Upper lobe of right lung (tissue), 1 donor: ENCODE measurements at regions not wholly inside any gene's neighbourhood (a gene's known extent, or its start where the extent isn't known, plus 50 kb on each side); places are given as distances from the start of the nearest gene placed in this dataset.

Experiments used
- ATAC-seq: fragments of 200-7000 bp; cut with Tn5 transposase; one replicate; pipeline ENCODE4 v1.9.1; 2020; ENCODE audit warnings: mild to moderate bottlenecking, moderate library complexity
- DNase-seq: peaks from one replicate; pipeline ENCODE4 v3.0.0-alpha.2; 2020
- H3K27ac ChIP-seq: fragments of 200-600 bp; one replicate; pipeline ENCODE4 v1.8.0; 2022
- H3K27me3 ChIP-seq: fragments of 200-600 bp; one replicate; pipeline ENCODE4 v1.8.0; 2022; ENCODE audit warnings: mild to moderate bottlenecking
- H3K36me3 ChIP-seq: fragments of 200-600 bp; one replicate; pipeline ENCODE4 v1.8.0; 2022
- H3K4me1 ChIP-seq: fragments of 200-600 bp; one replicate; pipeline ENCODE4 v1.8.0; 2022
- H3K4me3 ChIP-seq: fragments of 200-600 bp; one replicate; pipeline ENCODE4 v1.8.0; 2022; ENCODE audit warnings: mild to moderate bottlenecking
- H3K9me3 ChIP-seq: fragments of 200-600 bp; one replicate; pipeline ENCODE4 v1.8.0; 2022
- intact Hi-C: fragments of 100-400 bp; cut with DNase I; formaldehyde crosslinking; loops from one replicate; pipeline ENCODE4 v1.11.0; 2022
- TF ChIP-seq, protein P1 (sequence below): fragments of 200-600 bp; IDR thresholded peaks from one replicate; pipeline ENCODE4 v1.8.0; 2022; ENCODE audit warnings: antibody characterized with exemption
- donor health status: DM: no; HTN: yes; CAD: no; lungs with severe emphysema.

DNA sequence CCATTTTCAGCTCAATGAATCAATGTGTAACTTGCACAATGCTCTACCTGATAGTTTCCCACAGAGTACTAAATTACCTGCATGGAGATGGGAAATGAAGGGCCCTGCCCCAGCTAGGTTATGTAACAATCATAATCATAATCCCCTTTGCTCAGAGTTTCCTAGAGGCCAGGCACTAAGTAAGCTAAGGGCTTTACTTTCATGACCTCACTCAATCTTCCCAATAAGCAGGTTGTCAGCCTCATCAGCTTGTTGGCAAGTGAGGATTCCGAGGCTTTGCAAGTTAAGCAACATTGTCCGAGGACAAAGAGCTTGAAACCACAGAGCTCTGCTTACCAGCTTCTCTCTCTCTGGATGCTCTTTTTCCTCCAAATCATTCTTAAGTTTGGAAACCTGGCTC is 64.1 kb upstream of the NTPCR start:
- intact Hi-C loops = no loop called here
- no peak overlapping the region for H3K4me3 ChIP-seq
- TF ChIP-seq, protein P1, sequence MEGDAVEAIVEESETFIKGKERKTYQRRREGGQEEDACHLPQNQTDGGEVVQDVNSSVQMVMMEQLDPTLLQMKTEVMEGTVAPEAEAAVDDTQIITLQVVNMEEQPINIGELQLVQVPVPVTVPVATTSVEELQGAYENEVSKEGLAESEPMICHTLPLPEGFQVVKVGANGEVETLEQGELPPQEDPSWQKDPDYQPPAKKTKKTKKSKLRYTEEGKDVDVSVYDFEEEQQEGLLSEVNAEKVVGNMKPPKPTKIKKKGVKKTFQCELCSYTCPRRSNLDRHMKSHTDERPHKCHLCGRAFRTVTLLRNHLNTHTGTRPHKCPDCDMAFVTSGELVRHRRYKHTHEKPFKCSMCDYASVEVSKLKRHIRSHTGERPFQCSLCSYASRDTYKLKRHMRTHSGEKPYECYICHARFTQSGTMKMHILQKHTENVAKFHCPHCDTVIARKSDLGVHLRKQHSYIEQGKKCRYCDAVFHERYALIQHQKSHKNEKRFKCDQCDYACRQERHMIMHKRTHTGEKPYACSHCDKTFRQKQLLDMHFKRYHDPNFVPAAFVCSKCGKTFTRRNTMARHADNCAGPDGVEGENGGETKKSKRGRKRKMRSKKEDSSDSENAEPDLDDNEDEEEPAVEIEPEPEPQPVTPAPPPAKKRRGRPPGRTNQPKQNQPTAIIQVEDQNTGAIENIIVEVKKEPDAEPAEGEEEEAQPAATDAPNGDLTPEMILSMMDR = no peak
- H3K27ac ChIP-seq = no peak overlapping the region
- H3K9me3 ChIP-seq = no peaks in the 10 kb centered on the region
- H3K4me1 ChIP-seq = no peaks in the 10 kb centered on the region
- H3K27me3 ChIP-seq = no peaks in the 10 kb centered on the region
- DNase-seq (no peak), ATAC-seq (no peak)
- no peaks in the 10 kb centered on the region for H3K36me3 ChIP-seq

DNA sequence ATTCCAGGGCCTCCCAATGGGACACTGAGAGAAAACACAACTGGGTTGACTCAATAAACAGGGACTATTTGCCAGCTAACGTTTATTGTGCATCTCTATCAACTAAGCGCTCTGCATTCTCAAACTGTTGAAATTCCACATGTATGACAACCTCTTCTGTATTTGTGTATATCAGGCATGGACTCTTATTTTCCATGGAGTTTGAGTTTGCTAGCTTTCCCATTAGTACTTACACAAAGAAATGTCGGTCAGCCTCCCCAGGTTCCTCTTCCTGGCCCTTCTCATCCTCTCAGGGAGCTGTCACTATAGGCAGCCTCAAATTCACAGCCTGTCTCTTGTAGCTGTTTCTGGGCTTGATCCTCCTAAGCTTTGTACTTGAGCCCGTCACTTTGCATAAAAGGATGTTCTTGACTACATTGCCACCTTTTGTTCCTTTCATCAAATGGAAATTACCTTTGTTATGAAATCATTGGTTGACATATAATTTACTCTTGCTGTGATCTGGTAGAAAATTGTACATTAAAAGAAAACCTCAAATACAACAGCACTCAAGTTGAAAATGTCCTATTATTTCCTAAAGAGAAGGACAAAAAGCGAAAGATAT is 60.0 kb upstream of the NTPCR start:
- H3K9me3 ChIP-seq = no peaks in the 10 kb centered on the region
- DNase-seq (no peak), ATAC-seq (no peak)
- intact Hi-C loops = no loop called here
- H3K36me3 ChIP-seq = no peaks in the 10 kb centered on the region
- TF ChIP-seq, protein P1 = no peak
- H3K4me3 ChIP-seq = no peak overlapping the region
- H3K4me1 ChIP-seq = no peaks in the 10 kb centered on the region
- H3K27me3 ChIP-seq = no peaks in the 10 kb centered on the region
- H3K27ac ChIP-seq = no peak overlapping the region

DNA sequence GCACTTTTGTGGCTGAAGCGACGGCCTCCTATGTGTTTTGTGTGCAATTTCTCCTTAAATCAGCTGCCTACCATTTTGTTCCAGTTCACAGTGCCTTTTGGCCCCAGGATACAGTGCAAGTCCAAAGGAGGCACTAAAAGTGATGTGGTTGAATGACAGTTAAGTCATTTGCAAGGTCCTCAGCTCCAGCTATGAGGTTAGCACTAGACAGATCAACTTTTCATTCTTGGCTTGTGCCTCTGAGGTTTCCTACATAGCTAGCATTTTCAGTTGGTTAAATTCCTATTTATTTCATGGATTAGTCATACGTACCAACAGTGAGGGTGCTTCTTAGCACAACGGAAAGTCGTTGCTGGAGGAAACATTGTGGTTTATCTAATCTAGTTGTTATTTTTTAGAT is 59.3 kb upstream of the NTPCR start:
- H3K36me3 ChIP-seq = no peaks in the 10 kb centered on the region

DNA sequence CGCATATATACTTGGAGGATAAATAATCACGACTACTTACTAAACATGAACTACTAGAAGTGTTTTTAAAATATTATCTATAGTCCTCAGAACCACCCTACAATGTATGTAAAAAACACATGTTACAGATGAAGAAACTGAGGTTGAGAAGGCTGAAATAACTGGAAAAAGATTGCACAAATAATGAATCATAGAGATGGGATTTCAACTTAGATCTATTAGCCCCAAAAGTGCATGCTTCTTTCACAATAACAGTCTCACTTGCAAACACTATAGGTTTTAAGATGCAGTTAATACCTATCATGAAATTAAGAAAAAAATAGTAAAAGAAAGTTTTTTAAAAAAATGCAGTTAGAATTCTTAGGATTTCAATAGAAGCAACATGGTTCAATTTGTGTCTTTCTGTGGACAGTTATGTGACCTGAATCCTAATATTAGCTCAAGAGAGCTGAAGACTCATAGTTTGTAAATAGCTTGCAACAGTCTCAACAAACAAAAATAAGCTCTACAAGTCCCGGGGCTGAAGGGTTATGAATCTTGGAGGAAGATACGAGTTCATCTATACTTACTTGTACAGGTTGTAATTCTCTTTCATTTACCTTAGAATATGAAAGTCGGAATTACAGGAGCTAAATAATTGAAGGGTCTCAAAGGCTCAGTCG is 58.6 kb upstream of the NTPCR start:
- Histone ChIP-seq H3K27me3 (no peaks in the 10 kb centered on the region), H3K27ac (no peak overlapping the region), H3K4me1 (no peaks in the 10 kb centered on the region), H3K9me3 (no peaks in the 10 kb centered on the region), H3K4me3 (no peak overlapping the region), H3K36me3 (no peaks in the 10 kb centered on the region)
- no peak for ATAC-seq
- TF ChIP-seq, protein P1 = no peak
- intact Hi-C loops = no loop called here
- no peak for DNase-seq

More for the DNA sequence above, 59.3 kb upstream of the NTPCR start:
- no peaks in the 10 kb centered on the region for H3K4me1 ChIP-seq
- no peaks in the 10 kb centered on the region for H3K27me3 ChIP-seq
- H3K4me3 ChIP-seq = no peak overlapping the region
- H3K27ac ChIP-seq = no peak overlapping the region
- TF ChIP-seq, protein P1 = no peak
- no peaks in the 10 kb centered on the region for H3K9me3 ChIP-seq
- ATAC-seq = no peak
- no peak for DNase-seq
- intact Hi-C loops = no loop called here

DNA sequence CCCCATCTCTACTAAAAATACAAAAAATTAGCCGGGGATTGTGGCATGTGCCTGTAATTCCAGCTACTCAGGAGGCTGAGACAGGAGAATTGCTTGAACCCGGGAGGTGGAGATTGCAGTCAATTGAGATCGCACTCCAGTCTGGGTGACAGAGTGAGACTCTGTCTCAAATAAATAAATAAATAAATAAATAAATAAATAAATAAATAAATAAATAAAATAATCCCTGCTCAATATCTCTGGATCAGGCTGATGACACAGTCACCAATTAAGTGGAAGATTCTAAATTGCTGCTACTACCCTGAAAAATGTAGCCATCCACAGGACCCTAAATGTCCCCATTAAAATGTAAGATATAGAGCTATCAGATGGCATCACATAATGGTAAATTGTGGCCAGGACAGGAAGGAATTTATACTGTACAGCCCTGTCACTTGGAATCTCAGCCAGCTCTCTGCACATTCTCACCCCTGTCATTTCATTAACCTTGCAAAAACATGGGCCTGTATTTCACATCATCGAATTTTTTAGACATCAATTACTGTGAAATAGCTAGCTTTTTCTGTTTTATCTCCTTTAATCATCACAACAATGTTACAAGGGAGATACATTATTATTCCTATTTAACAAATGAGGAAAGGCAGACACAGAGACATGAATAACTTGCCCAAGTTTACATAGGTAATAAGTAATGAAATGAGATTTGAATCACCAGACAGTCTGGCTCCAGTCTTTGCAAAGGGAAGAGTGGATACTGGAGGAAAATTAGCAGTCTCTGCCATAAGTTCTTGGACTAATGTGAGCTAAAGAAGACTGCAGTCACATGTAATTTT is 56.7 kb upstream of the NTPCR start:
- DNase-seq (no peak), ATAC-seq (no peak)
- intact Hi-C loops = no loop called here

More for the DNA sequence above, 56.7 kb upstream of the NTPCR start:
- Histone ChIP-seq H3K4me3 (no peak overlapping the region), H3K27me3 (no peaks in the 10 kb centered on the region), H3K9me3 (no peaks in the 10 kb centered on the region), H3K4me1 (no peaks in the 10 kb centered on the region), H3K27ac (no peak overlapping the region), H3K36me3 (no peaks in the 10 kb centered on the region)
- TF ChIP-seq, protein P1 = no peak
